OCI-LY1 (cell line): ENCODE measurements at regions not wholly inside any gene's neighbourhood (a gene's known extent, or its start where the extent isn't known, plus 50 kb on each side); places are given as distances from the start of the nearest gene placed in this dataset.

Source experiments
- H2AFZ ChIP-seq: fragments of 200-600 bp; sonication (generic), shearing (Covaris generic); 2 replicates; pipeline ENCODE4 v1.6.0; 2014; ENCODE audit warnings: antibody characterized with exemption, mild to moderate bottlenecking, low read length
- H3F3A ChIP-seq: fragments of 200-600 bp; sonication (generic), shearing (Covaris generic); 2 replicates; pipeline ENCODE4 v1.6.0; 2014; ENCODE audit warnings: mild to moderate bottlenecking, antibody characterized with exemption, low read length, moderate library complexity; ENCODE audit not compliant: insufficient read depth
- H3K27ac ChIP-seq: fragments of 200-600 bp; sonication (generic); 2 replicates; pipeline ENCODE4 v1.5.1; 2014; ENCODE audit warnings: low read length, mixed run types, mild to moderate bottlenecking, low read depth; ENCODE audit not compliant: poor library complexity, severe bottlenecking
- H3K27me3 ChIP-seq: fragments of 200-600 bp; sonication (generic); 2 replicates; pipeline ENCODE4 v1.6.0; 2014; ENCODE audit warnings: antibody characterized with exemption, mild to moderate bottlenecking, low read length, moderate library complexity; ENCODE audit not compliant: insufficient read depth
- H3K36me3 ChIP-seq: fragments of 200-600 bp; sonication (generic); 2 replicates; pipeline ENCODE4 v1.6.1; 2014; ENCODE audit warnings: mild to moderate bottlenecking, antibody characterized with exemption, low read length, moderate library complexity, mixed read lengths; ENCODE audit not compliant: insufficient read depth
- H3K4me1 ChIP-seq: fragments of 200-600 bp; sonication (generic); 2 replicates; pipeline ENCODE4 v1.5.1; 2014; ENCODE audit warnings: mild to moderate bottlenecking, low read length, moderate library complexity; ENCODE audit not compliant: insufficient read depth, severe bottlenecking
- H3K4me2 ChIP-seq: fragments of 200-600 bp; sonication (generic), shearing (Covaris generic); 2 replicates; pipeline ENCODE4 v1.6.1; 2014; ENCODE audit warnings: low read length
- H3K4me3 ChIP-seq: fragments of 200-600 bp; sonication (generic); 2 replicates; pipeline ENCODE4 v1.5.1; 2014; ENCODE audit warnings: low read length, low read depth, mild to moderate bottlenecking, mixed read lengths; ENCODE audit not compliant: poor library complexity, severe bottlenecking
- H3K79me2 ChIP-seq: fragments of 200-600 bp; shearing (Covaris generic); 2 replicates; pipeline ENCODE4 v1.6.1; 2016; ENCODE audit warnings: mixed run types, low read length, mixed read lengths; ENCODE audit not compliant: insufficient read depth
- H3K9ac ChIP-seq: fragments of 200-600 bp; sonication (generic), shearing (Covaris generic); 2 replicates; pipeline ENCODE4 v1.6.1; 2014; ENCODE audit warnings: mild to moderate bottlenecking, low read length, mixed read lengths
- H3K9me2 ChIP-seq: fragments of 200-600 bp; sonication (generic), shearing (Covaris generic); 2 replicates; pipeline ENCODE4 v1.6.1; 2014; ENCODE audit warnings: low read depth, mild to moderate bottlenecking, low read length, mixed read lengths
- H3K9me3 ChIP-seq: fragments of 200-600 bp; shearing (Covaris generic); 2 replicates; pipeline ENCODE4 v1.6.1; 2014; ENCODE audit warnings: low read length, mixed read lengths
- H4K20me1 ChIP-seq: fragments of 200-600 bp; sonication (generic), shearing (Covaris generic); 2 replicates; pipeline ENCODE4 v1.6.0; 2016; ENCODE audit warnings: mild to moderate bottlenecking, low read length; ENCODE audit not compliant: insufficient read depth
- CTCF ChIP-seq: fragments of 200-600 bp; sonication (generic), shearing (Covaris generic); IDR thresholded peaks from 2 replicates; pipeline ENCODE4 v1.5.1; 2017; ENCODE audit warnings: mild to moderate bottlenecking, antibody characterized with exemption, low read length, moderate library complexity, mixed read lengths
- EZH2 ChIP-seq: fragments of 200-600 bp; sonication (generic), shearing (Covaris generic); IDR thresholded peaks from 2 replicates; pipeline ENCODE4 v1.8.0; 2017; ENCODE audit warnings: borderline replicate concordance, mixed run types, mild to moderate bottlenecking, antibody characterized with exemption, low read length, moderate library complexity, mixed read lengths

DNA sequence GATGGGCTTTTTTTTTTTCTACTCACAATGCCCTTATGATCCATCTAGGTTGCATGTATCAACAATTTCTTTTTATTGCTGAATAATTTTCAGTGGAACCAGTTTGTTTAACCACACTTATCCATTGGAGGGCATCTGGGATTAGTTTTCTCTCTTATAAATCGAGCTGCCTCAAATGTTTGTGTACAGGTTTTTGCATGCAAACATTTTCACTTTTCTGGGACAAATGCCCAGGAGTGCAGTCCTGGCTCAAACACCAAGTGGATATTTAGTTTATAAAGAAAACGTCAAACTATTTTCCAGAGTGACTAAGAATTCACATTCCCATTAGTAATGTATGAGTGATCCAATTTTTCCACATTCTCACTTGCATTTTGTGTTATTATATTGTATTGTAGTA, 313.4 kb downstream of the CXCL12 start:
- Histone ChIP-seq H3K79me2 (no peaks in the 10 kb centered on the region), H3K4me2 (no peak overlapping the region), H3K4me1 (no peaks in the 10 kb centered on the region), H3K4me3 (no peak overlapping the region), H3F3A (no peaks in the 10 kb centered on the region), H3K27ac (no peak overlapping the region), H3K36me3 (no peaks in the 10 kb centered on the region), H3K9ac (no peak overlapping the region), H3K9me2 (no peaks in the 10 kb centered on the region), H2AFZ (no peak overlapping the region), H3K27me3 (no peaks in the 10 kb centered on the region), H4K20me1 (no peaks in the 10 kb centered on the region), H3K9me3 (no peaks in the 10 kb centered on the region)
- no peak for TF ChIP-seq EZH2
- TF ChIP-seq CTCF: no peak

GRCh38 chr10:44070282-44070681, 314.6 kb downstream of the CXCL12 start:
- H2AFZ ChIP-seq: no peak overlapping the region
- H3K4me3 ChIP-seq: no peak overlapping the region
- no peak overlapping the region for H3K9ac ChIP-seq
- no peaks in the 10 kb centered on the region for H3F3A ChIP-seq
- H3K4me1 ChIP-seq: no peaks in the 10 kb centered on the region
- no peak for TF ChIP-seq CTCF
- TF ChIP-seq EZH2: no peak
- no peaks in the 10 kb centered on the region for H3K36me3 ChIP-seq
- no peaks in the 10 kb centered on the region for H3K27me3 ChIP-seq
- no peaks in the 10 kb centered on the region for H3K79me2 ChIP-seq
- no peaks in the 10 kb centered on the region for H3K9me2 ChIP-seq
- H3K4me2 ChIP-seq: no peak overlapping the region
- no peaks in the 10 kb centered on the region for H3K9me3 ChIP-seq
- no peak overlapping the region for H3K27ac ChIP-seq
- H4K20me1 ChIP-seq: no peaks in the 10 kb centered on the region

GRCh38 chr10:44069573-44069972, 315.3 kb downstream of the CXCL12 start:
- no peak overlapping the region for H3K27ac ChIP-seq
- no peak overlapping the region for H3K4me2 ChIP-seq
- H3K9ac ChIP-seq: no peak overlapping the region
- no peaks in the 10 kb centered on the region for H3K9me3 ChIP-seq
- no peaks in the 10 kb centered on the region for H3K27me3 ChIP-seq
- H3K4me3 ChIP-seq: no peak overlapping the region
- TF ChIP-seq EZH2 (no peak), CTCF (no peak)
- H2AFZ ChIP-seq: no peak overlapping the region
- no peaks in the 10 kb centered on the region for H3K36me3 ChIP-seq
- no peaks in the 10 kb centered on the region for H3K9me2 ChIP-seq
- H3K4me1 ChIP-seq: no peaks in the 10 kb centered on the region
- H3K79me2 ChIP-seq: no peaks in the 10 kb centered on the region
- no peaks in the 10 kb centered on the region for H4K20me1 ChIP-seq
- no peaks in the 10 kb centered on the region for H3F3A ChIP-seq
